H9 (cell line): ENCODE measurements at regions not wholly inside any gene's neighbourhood (a gene's known extent, or its start where the extent isn't known, plus 50 kb on each side); places are given as distances from the start of the nearest gene placed in this dataset.

Experiments
- DNase-seq: peaks from one replicate; pipeline ENCODE4 v3.0.0-alpha.2; 2017
- H2AFZ ChIP-seq: one replicate; pipeline ENCODE4 v1.6.1; 2013; ENCODE audit warnings: mild to moderate bottlenecking, low read length, control low read depth, moderate library complexity
- H2AK5ac ChIP-seq: 2 replicates; pipeline ENCODE4 v1.6.1; 2013; ENCODE audit warnings: low read length, control low read depth, mixed read lengths; ENCODE audit not compliant: insufficient read length
- H2BK120ac ChIP-seq: one replicate; pipeline ENCODE4 v1.6.1; 2013; ENCODE audit warnings: low read depth, mild to moderate bottlenecking, low read length, control low read depth, inconsistent platforms; ENCODE audit not compliant: poor library complexity, severe bottlenecking
- H2BK12ac ChIP-seq: 2 replicates; pipeline ENCODE4 v1.6.1; 2013; ENCODE audit warnings: low read length, control low read depth, mixed read lengths, low read depth; ENCODE audit not compliant: insufficient read length
- H2BK15ac ChIP-seq: 2 replicates; pipeline ENCODE4 v1.6.1; 2013; ENCODE audit warnings: low read depth, low read length, control low read depth
- H2BK20ac ChIP-seq: one replicate; pipeline ENCODE4 v1.6.1; 2013; ENCODE audit warnings: low read depth, mild to moderate bottlenecking, low read length, control low read depth, inconsistent platforms; ENCODE audit not compliant: poor library complexity, severe bottlenecking
- H2BK5ac ChIP-seq: 2 replicates; pipeline ENCODE4 v1.6.1; 2013; ENCODE audit warnings: low read length, control low read depth, mixed read lengths; ENCODE audit not compliant: insufficient read length
- H3K14ac ChIP-seq: 2 replicates; pipeline ENCODE4 v1.6.1; 2013; ENCODE audit warnings: low read length, control low read depth; ENCODE audit not compliant: insufficient read depth
- H3K18ac ChIP-seq: 2 replicates; pipeline ENCODE4 v1.6.1; 2013; ENCODE audit warnings: low read depth, mild to moderate bottlenecking, mixed read lengths, low read length, control low read depth; ENCODE audit not compliant: insufficient read length
- H3K23ac ChIP-seq: 2 replicates; pipeline ENCODE4 v1.6.1; 2013; ENCODE audit warnings: low read length, control low read depth, mixed read lengths, low read depth; ENCODE audit not compliant: insufficient read length
- H3K23me2 ChIP-seq: 2 replicates; pipeline ENCODE4 v1.6.1; 2013; ENCODE audit warnings: low read depth, mild to moderate bottlenecking, mixed read lengths, low read length, control low read depth; ENCODE audit not compliant: insufficient read length, poor library complexity, severe bottlenecking
- H3K27ac ChIP-seq: 2 replicates; pipeline ENCODE4 v1.5.1; 2013; ENCODE audit warnings: low read length, control low read depth, mixed read lengths, low read depth; ENCODE audit not compliant: insufficient read length
- H3K27me3 ChIP-seq: 2 replicates; pipeline ENCODE4 v1.6.1; 2013; ENCODE audit warnings: low read length, control low read depth, inconsistent platforms; ENCODE audit not compliant: insufficient read depth
- H3K4ac ChIP-seq: 2 replicates; pipeline ENCODE4 v1.6.1; 2013; ENCODE audit warnings: low read depth, mild to moderate bottlenecking, control low read depth, inconsistent platforms, low read length, moderate library complexity
- H3K4me1 ChIP-seq: 2 replicates; pipeline ENCODE4 v1.6.1; 2013; ENCODE audit warnings: low read length, control low read depth, inconsistent platforms; ENCODE audit not compliant: insufficient read depth
- H3K4me2 ChIP-seq: 2 replicates; pipeline ENCODE4 v1.6.1; 2013; ENCODE audit warnings: low read length, control low read depth, mixed read lengths; ENCODE audit not compliant: insufficient read length, insufficient read depth
- H3K56ac ChIP-seq: 2 replicates; pipeline ENCODE4 v1.6.1; 2013; ENCODE audit warnings: low read depth, mild to moderate bottlenecking, mixed read lengths, low read length, control low read depth; ENCODE audit not compliant: insufficient read length
- H3K79me1 ChIP-seq: 2 replicates; pipeline ENCODE4 v1.6.1; 2013; ENCODE audit warnings: low read depth, mild to moderate bottlenecking, moderate library complexity, low read length, control low read depth, inconsistent platforms; ENCODE audit not compliant: insufficient read depth, poor library complexity, severe bottlenecking
- H3K79me2 ChIP-seq: 2 replicates; pipeline ENCODE4 v1.6.1; 2013; ENCODE audit warnings: low read length, control low read depth, inconsistent platforms; ENCODE audit not compliant: insufficient read depth
- H3K9ac ChIP-seq: 2 replicates; pipeline ENCODE4 v1.6.1; 2013; ENCODE audit warnings: low read length, control low read depth, mixed read lengths; ENCODE audit not compliant: insufficient read length; ENCODE audit errors: extremely low read depth
- H3K9me3 ChIP-seq: one replicate; pipeline ENCODE4 v1.6.1; 2013; ENCODE audit warnings: low read depth, low read length, inconsistent platforms; ENCODE audit not compliant: control insufficient read depth
- H3T11ph ChIP-seq: one replicate; pipeline ENCODE4 v1.6.1; 2013; ENCODE audit warnings: mild to moderate bottlenecking, low read length, control low read depth, inconsistent platforms
- H4K20me1 ChIP-seq: one replicate; pipeline ENCODE4 v1.6.1; 2013; ENCODE audit not compliant: control insufficient read depth, insufficient read length, insufficient read depth
- H4K5ac ChIP-seq: 2 replicates; pipeline ENCODE4 v1.6.1; 2013; ENCODE audit warnings: low read depth, mild to moderate bottlenecking, mixed read lengths, low read length, control low read depth; ENCODE audit not compliant: insufficient read length
- H4K8ac ChIP-seq: replicated peaks from 2 replicates; pipeline ENCODE4 v1.6.1; 2013; ENCODE audit warnings: low read length, control low read depth, mixed read lengths, low read depth; ENCODE audit not compliant: insufficient read length
- H4K91ac ChIP-seq: 2 replicates; pipeline ENCODE4 v1.6.1; 2013; ENCODE audit warnings: low read depth, mild to moderate bottlenecking, moderate library complexity, mixed read lengths, low read length, control low read depth; ENCODE audit not compliant: insufficient read length
- H3K27ac Mint-ChIP-seq, 3 experiments: 2 replicates in 2 of 3; 3 replicates in 1 of 3; pipeline ENCODE4 v1.8.0; 2020 to 2021; ENCODE audit warnings: mixed read lengths in 3 of 3, mild to moderate bottlenecking in 1 of 3, moderate library complexity in 1 of 3
- H3K27me3 Mint-ChIP-seq: 2 replicates; pipeline ENCODE4 v1.8.0; 2021; ENCODE audit warnings: low read depth, mild to moderate bottlenecking, moderate library complexity, mixed read lengths
- H3K36me3 Mint-ChIP-seq, 3 experiments: 2 replicates in 2 of 3; 3 replicates in 1 of 3; pipeline ENCODE4 v1.8.0; 2020 to 2021; ENCODE audit warnings: low read depth in 3 of 3, mixed read lengths in 3 of 3; ENCODE audit not compliant: insufficient read depth in 1 of 3
- H3K4me1 Mint-ChIP-seq, 2 experiments: 2 replicates each; pipeline ENCODE4 v1.8.0; 2020; ENCODE audit warnings: mixed read lengths in 2 of 2
- H3K4me3 Mint-ChIP-seq, 2 experiments: 2 replicates in 1 of 2; 3 replicates in 1 of 2; pipeline ENCODE4 v1.8.0; 2020 to 2021; ENCODE audit warnings: mild to moderate bottlenecking in 2 of 2, mixed read lengths in 2 of 2, moderate library complexity in 1 of 2
- H3K9me3 Mint-ChIP-seq, 2 experiments: 2 replicates in 1 of 2; 3 replicates in 1 of 2; pipeline ENCODE4 v1.8.0; 2020; ENCODE audit warnings: mild to moderate bottlenecking in 2 of 2, mixed read lengths in 2 of 2, moderate library complexity in 1 of 2
- CTCF ChIP-seq: fragments of 200-600 bp; sonication (generic); conservative IDR thresholded peaks from 3 replicates; pipeline ENCODE4 v1.8.0; 2021; ENCODE audit warnings: antibody characterized with exemption, mild to moderate bottlenecking
- WGBS: extraction: QIAGEN DNeasy Blood & Tissue Kit; methylation state at CpG from one replicate; pipeline ENCODE4 v1.1.7; 2013; ENCODE audit warnings: missing lambda C conversion rate, low lambda C conversion rate, mixed read lengths; ENCODE audit not compliant: insufficient read length; ENCODE audit errors: extremely low coverage; 5-methylcytosine and 5-hydroxymethylcytosine counted together

GRCh38 chr5:2220741-2221140 is 338.0 kb upstream of the IRX4 start:
- H4K91ac ChIP-seq, result no peak overlapping the region
- no peaks in the 10 kb centered on the region for H3K4me1 ChIP-seq
- H3T11ph ChIP-seq, result no peak overlapping the region
- H3K79me2 ChIP-seq, result no peaks in the 10 kb centered on the region
- H3K23me2 ChIP-seq, result no peaks in the 10 kb centered on the region
- H3K4ac ChIP-seq, result no peak overlapping the region
- H2BK5ac ChIP-seq, result no peak overlapping the region
- H4K20me1 ChIP-seq, result no peaks in the 10 kb centered on the region
- no CpG with 5 or more reads among the region's 7 CpGs for WGBS
- H3K23ac ChIP-seq, result no peak overlapping the region
- H3K27me3 ChIP-seq, result no peaks in the 10 kb centered on the region
- H4K5ac ChIP-seq, result no peak overlapping the region
- Mint-ChIP-seq H3K4me3 (no peak overlapping the region), H3K36me3 (no peaks in the 10 kb centered on the region; a peak in 1 of 7 replicates), H3K27ac (no peak overlapping the region), H3K27me3 (peaks cover 12% of the 10 kb centered on the region), H3K9me3 (peaks cover 3% of the 10 kb centered on the region in 2 experiments; a peak in 3 of 5 replicates), H3K4me1 (no peaks in the 10 kb centered on the region)
- H2BK15ac ChIP-seq, result no peak overlapping the region
- no peak overlapping the region for H3K14ac ChIP-seq
- no peak overlapping the region for H3K18ac ChIP-seq
- H4K8ac ChIP-seq, result no peak overlapping the region
- H2BK20ac ChIP-seq, result no peak overlapping the region
- no peak overlapping the region for H2BK12ac ChIP-seq
- H3K79me1 ChIP-seq, result no peaks in the 10 kb centered on the region
- no peak for TF ChIP-seq CTCF
- H2AK5ac ChIP-seq, result no peak overlapping the region
- no peak overlapping the region for H2AFZ ChIP-seq
- DNase-seq, result no peak
- H3K9ac ChIP-seq, result no peak overlapping the region
- H3K4me2 ChIP-seq, result no peak overlapping the region
- no peak overlapping the region for H3K56ac ChIP-seq
- no peaks in the 10 kb centered on the region for H3K9me3 ChIP-seq
- no peak overlapping the region for H2BK120ac ChIP-seq
- no peak overlapping the region for H3K27ac ChIP-seq
